Neural cell (in vitro differentiated cells): ENCODE measurements at regions not wholly inside any gene's neighbourhood (a gene's known extent, or its start where the extent isn't known, plus 50 kb on each side); places are given as distances from the start of the nearest gene placed in this dataset.

Experiments
- H2AFZ ChIP-seq: fragments of 200-600, 300-800 bp; sonication (generic), shearing (Covaris generic); 2 replicates; pipeline ENCODE4 v1.6.0; 2014; ENCODE audit warnings: low read depth, mild to moderate bottlenecking, antibody characterized with exemption, low read length, moderate library complexity
- H3F3A ChIP-seq: fragments of 200-600 bp; shearing (Covaris generic); 2 replicates; pipeline ENCODE4 v1.6.1; 2016; ENCODE audit warnings: mild to moderate bottlenecking, moderate library complexity, mixed read lengths, antibody characterized with exemption, low read length; ENCODE audit not compliant: insufficient read depth, poor library complexity, severe bottlenecking
- H3K27ac ChIP-seq: fragments of 200-600, 300-800 bp; sonication (generic), shearing (Covaris generic); 2 replicates; pipeline ENCODE4 v1.5.1; 2014; ENCODE audit warnings: mild to moderate bottlenecking, low read length, moderate library complexity
- H3K27me3 ChIP-seq: fragments of 300-800, 200-600 bp; sonication (generic), shearing (Covaris generic); 2 replicates; pipeline ENCODE4 v1.6.0; 2014; ENCODE audit warnings: mild to moderate bottlenecking, low read depth, low read length, moderate library complexity; ENCODE audit not compliant: insufficient read depth
- H3K36me3 ChIP-seq: fragments of 300-800, 200-600 bp; sonication (generic), shearing (Covaris generic); 2 replicates; pipeline ENCODE4 v1.5.1; 2014; ENCODE audit warnings: mild to moderate bottlenecking, antibody characterized with exemption, low read length, moderate library complexity; ENCODE audit not compliant: insufficient read depth
- H3K4me2 ChIP-seq: fragments of 300-800, 200-600 bp; sonication (generic), shearing (Covaris generic); 2 replicates; pipeline ENCODE4 v1.6.0; 2014; ENCODE audit warnings: mild to moderate bottlenecking, low read length
- H3K4me3 ChIP-seq: fragments of 300-800, 200-600 bp; sonication (generic), shearing (Covaris generic); 2 replicates; pipeline ENCODE4 v1.5.1; 2014; ENCODE audit warnings: mild to moderate bottlenecking, low read length, moderate library complexity
- H3K79me2 ChIP-seq: fragments of 200-600 bp; shearing (Covaris generic); replicated peaks from 2 replicates; pipeline ENCODE4 v1.6.0; 2014; ENCODE audit warnings: mild to moderate bottlenecking, low read length, moderate library complexity; ENCODE audit not compliant: insufficient read depth
- H3K9ac ChIP-seq: fragments of 300-800, 200-600 bp; sonication (generic), shearing (Covaris generic); 2 replicates; pipeline ENCODE4 v1.6.1; 2016; ENCODE audit warnings: mild to moderate bottlenecking, low read length, mixed read lengths
- H3K9me2 ChIP-seq: fragments of 200-600 bp; shearing (Covaris generic); 2 replicates; pipeline ENCODE4 v1.6.1; 2016; ENCODE audit warnings: mild to moderate bottlenecking, low read length, mixed read lengths; ENCODE audit not compliant: insufficient read depth
- H3K9me3 ChIP-seq: fragments of 200-600, 300-800 bp; sonication (generic), shearing (Covaris generic); 2 replicates; pipeline ENCODE4 v1.6.1; 2016; ENCODE audit warnings: mild to moderate bottlenecking, mixed run types, low read length, moderate library complexity, mixed read lengths
- H4K20me1 ChIP-seq: fragments of 200-600 bp; shearing (Covaris generic); 2 replicates; pipeline ENCODE4 v1.6.1; 2016; ENCODE audit warnings: mild to moderate bottlenecking, mixed run types; ENCODE audit not compliant: insufficient read depth
- EP300 ChIP-seq: fragments of 450-650 bp; conservative IDR thresholded peaks from 2 replicates; pipeline ENCODE4 v1.6.1; 2014; ENCODE audit warnings: antibody characterized with exemption, mild to moderate bottlenecking, moderate library complexity; ENCODE audit not compliant: poor library complexity, severe bottlenecking
- EZH2 ChIP-seq: fragments of 200-600, 300-800 bp; shearing (Covaris generic), sonication (generic); IDR thresholded peaks from 2 replicates; pipeline ENCODE4 v1.6.1; 2014; ENCODE audit warnings: antibody characterized with exemption, low read length, borderline replicate concordance, mild to moderate bottlenecking; ENCODE audit not compliant: insufficient read depth, poor library complexity, severe bottlenecking
- MXI1 ChIP-seq: fragments of 450-650 bp; conservative IDR thresholded peaks from 2 replicates; pipeline ENCODE4 v1.6.1; 2014; ENCODE audit warnings: antibody characterized with exemption, mild to moderate bottlenecking; ENCODE audit not compliant: poor library complexity, severe bottlenecking
- POLR2AphosphoS5 ChIP-seq: IDR thresholded peaks from 2 replicates; pipeline ENCODE4 v1.6.1; 2012
- RAD21 ChIP-seq: fragments of 450-650 bp; conservative IDR thresholded peaks from 2 replicates; pipeline ENCODE4 v1.6.1; 2014; ENCODE audit warnings: antibody characterized with exemption, mild to moderate bottlenecking, moderate library complexity
- REST ChIP-seq: IDR thresholded peaks from 2 replicates; pipeline ENCODE4 v1.6.1; 2012; ENCODE audit warnings: borderline replicate concordance
- SMC3 ChIP-seq: fragments of 450-650 bp; conservative IDR thresholded peaks from 2 replicates; pipeline ENCODE4 v1.6.1; 2014; ENCODE audit warnings: antibody characterized with exemption, mild to moderate bottlenecking, moderate library complexity; ENCODE audit not compliant: poor library complexity
- TAF1 ChIP-seq: IDR thresholded peaks from 2 replicates; pipeline ENCODE4 v1.6.1; 2012; ENCODE audit warnings: low read depth
- TF ChIP-seq, protein P1 (sequence below): fragments of 450-650 bp; IDR thresholded peaks from 2 replicates; pipeline ENCODE4 v1.5.1; 2014; ENCODE audit warnings: antibody characterized with exemption, mild to moderate bottlenecking, moderate library complexity; ENCODE audit not compliant: poor library complexity, severe bottlenecking

DNA sequence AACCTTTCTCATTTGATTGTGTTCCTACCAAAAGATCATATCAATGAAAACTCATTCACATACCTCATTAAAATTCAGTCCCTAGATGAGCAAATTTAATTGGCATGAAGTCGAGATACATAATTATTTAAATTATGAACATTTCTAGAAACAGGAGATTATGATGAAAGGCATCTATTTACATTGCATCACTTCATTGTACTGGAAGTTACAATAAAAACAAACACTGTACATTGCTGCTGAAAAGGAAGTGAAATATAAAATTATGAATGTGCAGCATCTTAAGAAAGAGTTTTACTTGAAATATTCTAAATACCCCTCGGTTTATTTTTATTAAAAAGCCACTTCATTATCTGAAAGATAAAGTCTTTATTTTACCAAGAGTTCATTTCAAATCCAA is 163.4 kb upstream of the ZNF385D start:
- H3K9me3 ChIP-seq: no peaks in the 10 kb centered on the region
- no peaks in the 10 kb centered on the region for H3F3A ChIP-seq
- no peak overlapping the region for H3K4me2 ChIP-seq
- no peak overlapping the region for H3K9ac ChIP-seq
- H3K27ac ChIP-seq: no peak overlapping the region
- H3K4me3 ChIP-seq: no peak overlapping the region
- H3K27me3 ChIP-seq: no peaks in the 10 kb centered on the region
- no peaks in the 10 kb centered on the region for H3K36me3 ChIP-seq
- TF ChIP-seq EZH2: no peak
- no peak for TF ChIP-seq SMC3
- no peak for TF ChIP-seq TAF1
- TF ChIP-seq, protein P1, sequence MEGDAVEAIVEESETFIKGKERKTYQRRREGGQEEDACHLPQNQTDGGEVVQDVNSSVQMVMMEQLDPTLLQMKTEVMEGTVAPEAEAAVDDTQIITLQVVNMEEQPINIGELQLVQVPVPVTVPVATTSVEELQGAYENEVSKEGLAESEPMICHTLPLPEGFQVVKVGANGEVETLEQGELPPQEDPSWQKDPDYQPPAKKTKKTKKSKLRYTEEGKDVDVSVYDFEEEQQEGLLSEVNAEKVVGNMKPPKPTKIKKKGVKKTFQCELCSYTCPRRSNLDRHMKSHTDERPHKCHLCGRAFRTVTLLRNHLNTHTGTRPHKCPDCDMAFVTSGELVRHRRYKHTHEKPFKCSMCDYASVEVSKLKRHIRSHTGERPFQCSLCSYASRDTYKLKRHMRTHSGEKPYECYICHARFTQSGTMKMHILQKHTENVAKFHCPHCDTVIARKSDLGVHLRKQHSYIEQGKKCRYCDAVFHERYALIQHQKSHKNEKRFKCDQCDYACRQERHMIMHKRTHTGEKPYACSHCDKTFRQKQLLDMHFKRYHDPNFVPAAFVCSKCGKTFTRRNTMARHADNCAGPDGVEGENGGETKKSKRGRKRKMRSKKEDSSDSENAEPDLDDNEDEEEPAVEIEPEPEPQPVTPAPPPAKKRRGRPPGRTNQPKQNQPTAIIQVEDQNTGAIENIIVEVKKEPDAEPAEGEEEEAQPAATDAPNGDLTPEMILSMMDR: no peak
- TF ChIP-seq POLR2AphosphoS5: no peak
- no peak for TF ChIP-seq EP300
- no peak for TF ChIP-seq REST
- TF ChIP-seq RAD21: no peak
- TF ChIP-seq MXI1: no peak
- no peak overlapping the region for H2AFZ ChIP-seq
- H4K20me1 ChIP-seq: no peaks in the 10 kb centered on the region
- H3K9me2 ChIP-seq: no peaks in the 10 kb centered on the region
- H3K79me2 ChIP-seq: no peaks in the 10 kb centered on the region

GRCh38 chr3:21919383-21919782 is 168.4 kb upstream of the ZNF385D start:
- Histone ChIP-seq H3K9me3 (no peaks in the 10 kb centered on the region), H3K27ac (no peak overlapping the region), H4K20me1 (no peaks in the 10 kb centered on the region), H3K9me2 (no peaks in the 10 kb centered on the region), H3K4me2 (no peak overlapping the region), H3K36me3 (no peaks in the 10 kb centered on the region), H3K9ac (no peak overlapping the region), H3K79me2 (no peaks in the 10 kb centered on the region), H3F3A (no peaks in the 10 kb centered on the region), H3K4me3 (no peak overlapping the region), H2AFZ (no peak overlapping the region), H3K27me3 (no peaks in the 10 kb centered on the region)
- no peak for TF ChIP-seq MXI1
- TF ChIP-seq RAD21: no peak

DNA sequence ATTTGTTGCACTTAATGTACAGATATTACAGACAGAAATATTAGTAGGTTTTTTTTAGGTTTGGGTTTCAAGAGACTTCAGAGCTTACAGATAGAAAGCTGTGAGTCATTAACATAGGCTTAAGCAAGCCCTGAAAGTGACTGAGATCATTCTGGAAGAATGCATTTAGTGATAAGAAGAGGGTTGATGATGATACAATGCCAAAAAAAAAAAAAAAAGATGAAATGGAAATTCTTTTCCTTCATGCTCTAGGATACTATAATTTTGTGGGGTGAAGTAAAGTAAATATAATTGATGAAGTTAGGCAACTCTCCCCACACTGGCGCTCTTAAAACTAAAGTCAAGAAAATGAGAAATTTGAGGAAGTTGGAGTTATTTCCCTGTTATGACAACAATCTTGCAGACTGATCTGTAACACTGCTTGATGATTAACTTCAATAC is 169.4 kb upstream of the ZNF385D start:
- no peaks in the 10 kb centered on the region for H3K9me3 ChIP-seq
- H4K20me1 ChIP-seq: no peaks in the 10 kb centered on the region
- H3K4me3 ChIP-seq: no peak overlapping the region
- H3K79me2 ChIP-seq: no peaks in the 10 kb centered on the region
- H3K36me3 ChIP-seq: no peaks in the 10 kb centered on the region
- H3K27ac ChIP-seq: no peak overlapping the region
- H3K27me3 ChIP-seq: no peaks in the 10 kb centered on the region
- TF ChIP-seq REST (no peak), EZH2 (no peak), EP300 (no peak), POLR2AphosphoS5 (no peak), TAF1 (no peak), SMC3 (no peak), RAD21 (no peak), MXI1 (no peak)
- TF ChIP-seq, protein P1: no peak
- H2AFZ ChIP-seq: no peak overlapping the region
- H3K4me2 ChIP-seq: no peak overlapping the region
- H3K9ac ChIP-seq: no peak overlapping the region
- no peaks in the 10 kb centered on the region for H3K9me2 ChIP-seq
- H3F3A ChIP-seq: no peaks in the 10 kb centered on the region
